CD8-positive, alpha-beta memory T cell (primary cell): ENCODE measurements at regions not wholly inside any gene's neighbourhood (a gene's known extent, or its start where the extent isn't known, plus 50 kb on each side); places are given as distances from the start of the nearest gene placed in this dataset.
"Not testable (repeated sequence)": the region's sequence is repeated elsewhere in the genome, so short reads cannot be mapped to it uniquely, and the experiment has no call there.

Experiments used
- CTCF ChIA-PET: fragments of 350-600 bp; sonication (Branson Sonifier 250); formaldehyde crosslinking; loops from one replicate; lab custom pipeline; 2021; ENCODE audit warnings: antibody characterized with exemption; lab: Charles Lee
- POLR2A ChIA-PET: fragments of 350-600 bp; sonication (Branson Sonifier 250); formaldehyde crosslinking; loops from one replicate; lab custom pipeline; 2021; ENCODE audit warnings: antibody characterized with exemption; lab: Charles Lee
- DNase-seq, 5 donors: peaks; one replicate each; pipeline versions ENCODE4 v3.0.0 to v3.0.0-alpha.2; 2020 to 2022; ENCODE audit warnings: mixed read lengths in 1 of 5
- H3K27ac ChIP-seq: one replicate; pipeline ENCODE4 v1.7.0; 2013; ENCODE audit warnings: low read depth, mild to moderate bottlenecking, low read length, moderate library complexity
- H3K27me3 ChIP-seq: 2 replicates; pipeline ENCODE4 v1.7.0; 2013; ENCODE audit warnings: low read length, mild to moderate bottlenecking; ENCODE audit not compliant: insufficient read depth, poor library complexity, severe bottlenecking
- H3K36me3 ChIP-seq: 2 replicates; pipeline ENCODE4 v1.7.0; 2013; ENCODE audit warnings: mild to moderate bottlenecking, low read length, moderate library complexity; ENCODE audit not compliant: insufficient read depth
- H3K4me1 ChIP-seq: 2 replicates; pipeline ENCODE4 v1.7.0; 2013; ENCODE audit warnings: mild to moderate bottlenecking, low read length, moderate library complexity; ENCODE audit not compliant: insufficient read depth
- H3K4me3 ChIP-seq: 2 replicates; pipeline ENCODE4 v1.7.0; 2013; ENCODE audit warnings: mild to moderate bottlenecking, low read length
- H3K9me3 ChIP-seq: 2 replicates; pipeline ENCODE4 v1.7.0; 2013; ENCODE audit warnings: mild to moderate bottlenecking, low read length
- H3K27ac Mint-ChIP-seq, 8 donors: one replicate each; pipeline ENCODE4 v1.8.0; 2020 to 2021; ENCODE audit warnings: mixed read lengths in 8 of 8, mild to moderate bottlenecking in 6 of 8, inconsistent platforms in 3 of 8, moderate library complexity in 3 of 8
- H3K27me3 Mint-ChIP-seq, 2 donors: one replicate each; pipeline ENCODE4 v1.8.0; 2020 to 2021; ENCODE audit warnings: mixed read lengths in 2 of 2, mild to moderate bottlenecking in 1 of 2, moderate library complexity in 1 of 2
- H3K36me3 Mint-ChIP-seq, 3 donors: one replicate each; pipeline ENCODE4 v1.8.0; 2020 to 2021; ENCODE audit warnings: mixed read lengths in 3 of 3, inconsistent platforms in 1 of 3, mild to moderate bottlenecking in 1 of 3
- H3K4me1 Mint-ChIP-seq, 3 donors: one replicate each; pipeline ENCODE4 v1.8.0; 2020 to 2021; ENCODE audit warnings: mixed read lengths in 3 of 3, inconsistent platforms in 1 of 3, mild to moderate bottlenecking in 1 of 3
- H3K4me3 Mint-ChIP-seq, 7 donors: one replicate each; pipeline ENCODE4 v1.8.0; 2020 to 2021; ENCODE audit warnings: mixed read lengths in 7 of 7, mild to moderate bottlenecking in 6 of 7, moderate library complexity in 4 of 7, inconsistent platforms in 2 of 7
- H3K9me3 Mint-ChIP-seq, 5 donors: one replicate each; pipeline ENCODE4 v1.8.0; 2020 to 2022; ENCODE audit warnings: mixed read lengths in 5 of 5, mild to moderate bottlenecking in 3 of 5, moderate library complexity in 2 of 5, inconsistent platforms in 1 of 5

DNA sequence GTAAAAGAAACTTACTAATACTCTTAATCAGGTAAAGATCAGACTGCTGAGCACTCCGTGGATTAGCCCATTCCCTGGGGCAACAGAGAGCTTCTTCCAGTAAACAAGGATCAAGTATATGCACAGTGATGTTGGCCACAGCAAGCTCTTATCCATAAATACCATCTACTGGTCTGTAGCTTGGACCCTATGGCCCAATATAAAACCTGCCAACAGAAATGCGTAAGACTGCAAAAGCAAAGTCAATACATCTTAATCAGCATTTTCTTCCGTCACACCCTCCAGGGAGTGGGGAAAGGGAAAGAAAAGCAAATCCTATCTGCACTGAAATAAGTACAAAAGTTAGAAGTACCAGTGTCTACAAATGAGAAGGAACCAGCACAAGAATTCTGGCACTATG is 1082.1 kb downstream of the ZPLD1 start:
- no peaks in the 10 kb centered on the region for H3K36me3 ChIP-seq
- no peak overlapping the region for H3K4me3 Mint-ChIP-seq
- H3K27ac Mint-ChIP-seq = no peak overlapping the region
- no peaks in the 10 kb centered on the region for H3K27me3 ChIP-seq
- H3K36me3 Mint-ChIP-seq = no peaks in the 10 kb centered on the region
- CTCF ChIA-PET = no interaction called here
- H3K4me1 Mint-ChIP-seq = no peaks in the 10 kb centered on the region
- H3K4me3 ChIP-seq = no peak overlapping the region
- no peaks in the 10 kb centered on the region for H3K27me3 Mint-ChIP-seq
- no peak overlapping the region for H3K27ac ChIP-seq
- peaks cover 4 to 19% (median 12%) of the 10 kb centered on the region in 5 donors for H3K9me3 Mint-ChIP-seq
- POLR2A ChIA-PET = no interaction called here
- no peak for DNase-seq
- peaks cover 4% of the 10 kb centered on the region for H3K9me3 ChIP-seq
- no peaks in the 10 kb centered on the region for H3K4me1 ChIP-seq

GRCh38 chr3:103531327-103531726 is 1096.5 kb downstream of the ZPLD1 start:
- not testable (repeated sequence) for H3K27me3 ChIP-seq, H3K27ac ChIP-seq

GRCh38 chr3:103532986-103533385 is 1098.2 kb downstream of the ZPLD1 start:
- no peaks in the 10 kb centered on the region for H3K4me1 Mint-ChIP-seq
- no peak for DNase-seq
- H3K9me3 Mint-ChIP-seq = peaks cover 0 to 5% (median 2%) of the 10 kb centered on the region in 5 donors
- Histone ChIP-seq H3K27ac (no peak overlapping the region), H3K36me3 (no peaks in the 10 kb centered on the region), H3K4me3 (no peak overlapping the region), H3K4me1 (no peaks in the 10 kb centered on the region), H3K27me3 (no peaks in the 10 kb centered on the region), H3K9me3 (no peaks in the 10 kb centered on the region)
- CTCF ChIA-PET = no interaction called here
- no peak overlapping the region for H3K27ac Mint-ChIP-seq
- H3K27me3 Mint-ChIP-seq = no peaks in the 10 kb centered on the region
- POLR2A ChIA-PET = no interaction called here
- no peak overlapping the region for H3K4me3 Mint-ChIP-seq
- no peaks in the 10 kb centered on the region for H3K36me3 Mint-ChIP-seq

More at GRCh38 chr3:103531327-103531726, 1096.5 kb downstream of the ZPLD1 start:
- H3K4me1 Mint-ChIP-seq, H3K36me3 ChIP-seq, DNase-seq, H3K9me3 ChIP-seq, CTCF ChIA-PET, H3K4me3 ChIP-seq, H3K36me3 Mint-ChIP-seq, H3K27ac Mint-ChIP-seq, H3K4me1 ChIP-seq, H3K9me3 Mint-ChIP-seq, H3K27me3 Mint-ChIP-seq, POLR2A ChIA-PET, H3K4me3 Mint-ChIP-seq: not testable (repeated sequence)

DNA sequence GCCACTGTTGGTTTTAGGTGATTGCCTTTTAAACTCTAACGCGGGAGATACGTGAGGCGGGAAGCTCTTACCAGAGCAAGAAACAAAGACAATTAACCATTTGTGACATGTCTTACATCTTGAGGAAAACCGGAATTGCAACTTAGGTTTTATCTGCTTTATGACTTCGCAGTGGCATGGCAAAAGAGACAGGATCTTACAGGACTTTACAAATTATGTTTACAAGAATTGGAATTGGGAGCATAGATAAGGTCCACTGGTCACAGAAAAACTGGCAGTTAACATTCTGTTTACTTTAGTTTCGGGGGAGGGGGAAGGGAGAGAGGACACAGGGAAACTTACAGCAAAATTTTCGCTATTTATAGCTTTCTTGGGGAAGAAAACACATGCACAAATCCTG is 1119.6 kb downstream of the ZPLD1 start:
- Mint-ChIP-seq H3K36me3 (no peaks in the 10 kb centered on the region), H3K9me3 (peaks cover 0 to 23% (median 0%) of the 10 kb centered on the region in 5 donors), H3K4me3 (no peak overlapping the region), H3K4me1 (no peaks in the 10 kb centered on the region), H3K27me3 (no peaks in the 10 kb centered on the region), H3K27ac (no peak overlapping the region)
- Histone ChIP-seq H3K27me3 (no peaks in the 10 kb centered on the region), H3K4me3 (no peak overlapping the region), H3K9me3 (no peaks in the 10 kb centered on the region), H3K27ac (no peak overlapping the region), H3K4me1 (no peaks in the 10 kb centered on the region), H3K36me3 (no peaks in the 10 kb centered on the region)
- DNase-seq = no peak
- POLR2A ChIA-PET = no interaction called here
- CTCF ChIA-PET = no interaction called here

DNA sequence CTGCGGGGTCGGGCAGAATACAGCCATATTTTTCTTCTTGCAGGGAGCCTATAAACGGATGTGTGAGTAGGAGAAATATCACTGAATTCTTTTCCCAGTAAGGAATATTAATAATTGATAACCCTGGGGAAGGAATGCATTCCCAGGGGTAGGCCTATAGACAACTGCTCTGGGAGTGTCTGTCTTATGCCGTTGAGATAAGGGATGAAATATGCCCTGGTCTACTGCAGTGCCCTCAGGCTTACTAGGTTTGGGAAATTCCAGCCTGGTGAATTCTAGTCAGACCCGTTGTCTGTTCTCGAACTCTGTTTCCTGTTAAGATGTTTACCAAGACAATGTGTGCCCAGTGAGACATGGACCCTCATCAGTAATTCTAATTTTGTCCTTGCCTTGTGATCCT is 1129.3 kb downstream of the ZPLD1 start:
- H3K4me1 ChIP-seq, H3K27me3 Mint-ChIP-seq, H3K9me3 ChIP-seq, H3K4me1 Mint-ChIP-seq, H3K4me3 Mint-ChIP-seq, H3K27ac Mint-ChIP-seq, CTCF ChIA-PET, H3K27ac ChIP-seq, H3K36me3 Mint-ChIP-seq, POLR2A ChIA-PET, DNase-seq, H3K4me3 ChIP-seq, H3K36me3 ChIP-seq, H3K27me3 ChIP-seq: not testable (repeated sequence)
- H3K9me3 Mint-ChIP-seq = peaks cover 2 to 11% (median 7%) of the 10 kb centered on the region in 5 donors

GRCh38 chr3:103585809-103586208 is 1151.0 kb downstream of the ZPLD1 start:
- H3K4me1 Mint-ChIP-seq = no peaks in the 10 kb centered on the region
- H3K4me1 ChIP-seq = no peaks in the 10 kb centered on the region
- H3K27me3 ChIP-seq = no peaks in the 10 kb centered on the region
- H3K27ac ChIP-seq = no peak overlapping the region
- no peak for DNase-seq
- ChIA-PET CTCF (no interaction called here), POLR2A (no interaction called here)
- peaks cover 2 to 10% (median 3%) of the 10 kb centered on the region in 5 donors for H3K9me3 Mint-ChIP-seq
- no peak overlapping the region for H3K4me3 Mint-ChIP-seq
- H3K4me3 ChIP-seq = no peak overlapping the region
- no peak overlapping the region for H3K27ac Mint-ChIP-seq
- H3K27me3 Mint-ChIP-seq = no peaks in the 10 kb centered on the region
- no peaks in the 10 kb centered on the region for H3K36me3 ChIP-seq
- H3K9me3 ChIP-seq = no peaks in the 10 kb centered on the region
- H3K36me3 Mint-ChIP-seq = no peaks in the 10 kb centered on the region

GRCh38 chr3:103589770-103590169 is 1155.0 kb downstream of the ZPLD1 start:
- H3K9me3 ChIP-seq = no peaks in the 10 kb centered on the region
- Mint-ChIP-seq H3K4me1 (no peaks in the 10 kb centered on the region), H3K36me3 (no peaks in the 10 kb centered on the region)

DNA sequence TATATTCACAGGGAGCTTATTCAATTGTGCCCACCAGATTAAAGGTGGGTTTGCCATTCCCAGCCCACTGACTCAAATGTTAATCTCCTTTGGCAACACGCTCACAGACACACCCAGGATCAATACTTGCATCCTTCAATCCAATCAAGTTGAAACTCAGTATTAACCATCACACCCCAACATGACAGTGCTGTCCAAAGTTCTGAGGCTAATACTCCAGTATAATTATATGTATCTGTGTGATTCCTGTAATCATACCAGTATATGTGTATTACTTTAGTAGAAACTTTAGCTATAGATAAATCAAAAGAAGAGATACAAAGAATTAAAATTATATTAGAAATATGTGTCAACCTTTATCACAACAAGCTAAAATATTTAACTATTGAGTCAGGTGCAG is 1166.0 kb downstream of the ZPLD1 start:
- H3K36me3 ChIP-seq = no peaks in the 10 kb centered on the region
- no peak overlapping the region for H3K27ac Mint-ChIP-seq
- H3K4me1 Mint-ChIP-seq = no peaks in the 10 kb centered on the region
- no peak overlapping the region for H3K27ac ChIP-seq
- H3K4me1 ChIP-seq = no peaks in the 10 kb centered on the region
- H3K4me3 Mint-ChIP-seq = no peak overlapping the region
- H3K36me3 Mint-ChIP-seq = no peaks in the 10 kb centered on the region
- H3K27me3 Mint-ChIP-seq = peaks cover 0 to 1% of the 10 kb centered on the region in 2 donors
- H3K9me3 Mint-ChIP-seq = peaks cover 0 to 14% (median 4%) of the 10 kb centered on the region in 5 donors
- CTCF ChIA-PET = no interaction called here
- DNase-seq = no peak
- H3K4me3 ChIP-seq = no peak overlapping the region
- H3K27me3 ChIP-seq = no peaks in the 10 kb centered on the region
- H3K9me3 ChIP-seq = no peaks in the 10 kb centered on the region
- POLR2A ChIA-PET = no interaction called here

More at GRCh38 chr3:103589770-103590169, 1155.0 kb downstream of the ZPLD1 start:
- ChIA-PET CTCF (no interaction called here), POLR2A (no interaction called here)
- Histone ChIP-seq H3K27ac (no peak overlapping the region), H3K27me3 (no peaks in the 10 kb centered on the region), H3K36me3 (no peaks in the 10 kb centered on the region), H3K4me1 (no peaks in the 10 kb centered on the region), H3K4me3 (no peak overlapping the region)
- H3K9me3 Mint-ChIP-seq = peaks cover 2 to 6% (median 4%) of the 10 kb centered on the region in 5 donors
- peak overlapping the region in 1 of 8 donors; percentile 22 for H3K27ac Mint-ChIP-seq
- H3K4me3 Mint-ChIP-seq = no peak overlapping the region
- no peak for DNase-seq
- no peaks in the 10 kb centered on the region for H3K27me3 Mint-ChIP-seq

- no peaks in the 10 kb centered on the region for H3K9me3 ChIP-seq
- POLR2A ChIA-PET = no interaction called here
- no peaks in the 10 kb centered on the region for H3K36me3 ChIP-seq
- no peak overlapping the region for H3K27ac Mint-ChIP-seq
- H3K9me3 Mint-ChIP-seq = peaks cover 0 to 11% (median 4%) of the 10 kb centered on the region in 5 donors
- no peaks in the 10 kb centered on the region for H3K27me3 ChIP-seq
- no peak overlapping the region for H3K27ac ChIP-seq
- no peaks in the 10 kb centered on the region for H3K4me1 ChIP-seq
- CTCF ChIA-PET = no interaction called here
- H3K4me1 Mint-ChIP-seq = no peaks in the 10 kb centered on the region
- no peaks in the 10 kb centered on the region for H3K36me3 Mint-ChIP-seq
- DNase-seq = no peak
- peaks cover 0 to 1% of the 10 kb centered on the region in 2 donors for H3K27me3 Mint-ChIP-seq
- H3K4me3 ChIP-seq = no peak overlapping the region
- H3K4me3 Mint-ChIP-seq = no peak overlapping the region
Observed at GRCh38 chr3:103601666-103602065, 1166.9 kb downstream of the ZPLD1 start.
